RWPE2 (cell line): ENCODE measurements at regions not wholly inside any gene's neighbourhood (a gene's known extent, or its start where the extent isn't known, plus 50 kb on each side); places are given as distances from the start of the nearest gene placed in this dataset.
A peak's percentile ranks its signal among the peaks of the same experiment; 100 is the strongest.
"Not testable (repeated sequence)": the region's sequence is repeated elsewhere in the genome, so short reads cannot be mapped to it uniquely, and the experiment has no call there.

Experiments
- ATAC-seq: fragments of 200-7000 bp; cut with Tn5 transposase; 3 replicates; pipeline ENCODE4 v1.9.1; 2021; ENCODE audit warnings: low read depth
- DNase-seq: peaks from one replicate; pipeline ENCODE4 v3.0.0-alpha.2; 2020; ENCODE audit warnings: low spot score
- H3K27ac ChIP-seq: fragments of 450-650 bp; 2 replicates; pipeline ENCODE4 v1.5.1; 2017; ENCODE audit warnings: mild to moderate bottlenecking; ENCODE audit not compliant: poor library complexity, severe bottlenecking
- H3K27me3 ChIP-seq: fragments of 250-450 bp; sonication (Bioruptor Pico); 2 replicates; pipeline ENCODE4 v1.5.1; 2021; ENCODE audit warnings: mild to moderate bottlenecking, moderate library complexity; ENCODE audit not compliant: insufficient read depth, poor library complexity, severe bottlenecking
- H3K36me3 ChIP-seq: fragments of 250-450 bp; sonication (Bioruptor Pico); 2 replicates; pipeline ENCODE4 v1.5.1; 2020; ENCODE audit warnings: low read depth, mild to moderate bottlenecking, moderate library complexity
- H3K4me1 ChIP-seq: fragments of 250-450 bp; sonication (Bioruptor Pico); 2 replicates; pipeline ENCODE4 v1.5.1; 2021; ENCODE audit warnings: mild to moderate bottlenecking, moderate library complexity; ENCODE audit not compliant: insufficient read depth, poor library complexity, severe bottlenecking
- H3K4me3 ChIP-seq: fragments of 250-450 bp; sonication (Bioruptor Pico); 2 replicates; pipeline ENCODE4 v1.5.1; 2021; ENCODE audit warnings: mild to moderate bottlenecking, moderate library complexity; ENCODE audit not compliant: severe bottlenecking
- H3K9me3 ChIP-seq: fragments of 250-450 bp; sonication (Bioruptor Pico); 2 replicates; pipeline ENCODE4 v1.5.1; 2021; ENCODE audit warnings: mild to moderate bottlenecking, moderate library complexity; ENCODE audit not compliant: severe bottlenecking
- CTCF ChIP-seq: fragments of 450-650 bp; IDR thresholded peaks from one replicate; pipeline ENCODE4 v1.5.1; 2017; ENCODE audit warnings: mild to moderate bottlenecking, moderate library complexity; ENCODE audit not compliant: poor library complexity, severe bottlenecking

- Histone ChIP-seq H3K4me3 (no peak overlapping the region), H3K9me3 (no peaks in the 10 kb centered on the region), H3K27me3 (no peaks in the 10 kb centered on the region), H3K36me3 (no peaks in the 10 kb centered on the region), H3K27ac (no peak overlapping the region), H3K4me1 (no peaks in the 10 kb centered on the region)
- TF ChIP-seq CTCF: no peak
- DNase-seq: peak; percentile 29
- no peak for ATAC-seq
These were observed 326.7 kb downstream of the ADGRD1 start for GRCh38 chr12:131280426-131280825.

GRCh38 chr12:131281016-131281415, 327.3 kb downstream of the ADGRD1 start:
- TF ChIP-seq CTCF: no peak
- no peaks in the 10 kb centered on the region for H3K27me3 ChIP-seq
- H3K9me3 ChIP-seq: no peaks in the 10 kb centered on the region
- H3K27ac ChIP-seq: no peak overlapping the region
- no peak overlapping the region for H3K4me3 ChIP-seq
- no peak for ATAC-seq
- no peaks in the 10 kb centered on the region for H3K4me1 ChIP-seq
- DNase-seq: peak; percentile 44
- H3K36me3 ChIP-seq: no peaks in the 10 kb centered on the region

GRCh38 chr12:131282292-131283080, 328.8 kb downstream of the ADGRD1 start:
- no peaks in the 10 kb centered on the region for H3K4me1 ChIP-seq
- TF ChIP-seq CTCF: no peak
- no peaks in the 10 kb centered on the region for H3K36me3 ChIP-seq
- no peak overlapping the region for H3K27ac ChIP-seq
- ATAC-seq: no peak
- no peaks in the 10 kb centered on the region for H3K9me3 ChIP-seq
- DNase-seq: peak; percentile 37
- no peak overlapping the region for H3K4me3 ChIP-seq
- H3K27me3 ChIP-seq: no peaks in the 10 kb centered on the region

GRCh38 chr12:131283191-131283861, 329.6 kb downstream of the ADGRD1 start:
- TF ChIP-seq CTCF: no peak
- Histone ChIP-seq H3K27ac (no peak overlapping the region), H3K4me3 (no peak overlapping the region), H3K27me3 (no peaks in the 10 kb centered on the region), H3K4me1 (no peaks in the 10 kb centered on the region), H3K9me3 (no peaks in the 10 kb centered on the region), H3K36me3 (no peaks in the 10 kb centered on the region)
- no peak for DNase-seq
- no peak; the same call in 2 of the 3 replicates for ATAC-seq

GRCh38 chr12:131283862-131284825, 330.4 kb downstream of the ADGRD1 start:
- ATAC-seq, H3K36me3 ChIP-seq, H3K4me1 ChIP-seq, H3K27me3 ChIP-seq, H3K4me3 ChIP-seq, H3K9me3 ChIP-seq, H3K27ac ChIP-seq: not testable (repeated sequence)
- peak; percentile 7 for DNase-seq

GRCh38 chr12:131284954-131285904, 331.5 kb downstream of the ADGRD1 start:
- DNase-seq: peak; percentile 13

More at GRCh38 chr12:131284954-131285904, 331.5 kb downstream of the ADGRD1 start:
- not testable (repeated sequence) for H3K4me3 ChIP-seq, H3K4me1 ChIP-seq, ATAC-seq, H3K27me3 ChIP-seq, H3K27ac ChIP-seq, H3K36me3 ChIP-seq, H3K9me3 ChIP-seq
